CD4-positive, alpha-beta T cell (primary cell): ENCODE measurements at regions not wholly inside any gene's neighbourhood (a gene's known extent, or its start where the extent isn't known, plus 50 kb on each side); places are given as distances from the start of the nearest gene placed in this dataset.

ENCODE experiments used
- ATAC-seq: fragments of 200-7000 bp; cut with Tn5 transposase; one replicate; pipeline ENCODE4 v1.10.0; 2022; ENCODE audit warnings: mild to moderate bottlenecking; ENCODE audit not compliant: poor library complexity
- CTCF ChIA-PET: fragments of 350-600 bp; sonication (Branson Sonifier 250); formaldehyde crosslinking; loops from one replicate; lab custom pipeline; 2021; ENCODE audit warnings: antibody characterized with exemption, inconsistent platforms; lab: Charles Lee
- POLR2A ChIA-PET: fragments of 350-600 bp; sonication (Branson Sonifier 250); formaldehyde crosslinking; loops from one replicate; lab custom pipeline; 2021; ENCODE audit warnings: antibody characterized with exemption, inconsistent platforms; lab: Charles Lee
- DNase-seq, 14 experiments: peaks; one replicate each; pipeline ENCODE4 v3.0.0-alpha.2; 2013 to 2020; ENCODE audit warnings: mixed read lengths in 2 of 14
- H3K27ac ChIP-seq, 2 donors: one replicate each; pipeline versions ENCODE4 v1.5.1 to v1.7.0; 2013; ENCODE audit warnings: low read length in 2 of 2, low read depth in 1 of 2, mild to moderate bottlenecking in 1 of 2
- H3K27me3 ChIP-seq, 2 experiments: 1 replicate in 1 of 2; 2 replicates in 1 of 2; pipeline versions ENCODE4 v1.6.1 to v1.7.0; 2013; ENCODE audit warnings: low read length in 2 of 2, control low read depth in 1 of 2, mild to moderate bottlenecking in 1 of 2, moderate library complexity in 1 of 2; ENCODE audit not compliant: insufficient read depth in 2 of 2, control insufficient read depth in 1 of 2
- H3K36me3 ChIP-seq: one replicate; pipeline ENCODE4 v1.6.1; 2013; ENCODE audit warnings: low read length, control low read depth; ENCODE audit not compliant: insufficient read depth
- H3K4me1 ChIP-seq: one replicate; pipeline ENCODE4 v1.6.1; 2013; ENCODE audit warnings: low read length, control low read depth; ENCODE audit not compliant: insufficient read depth
- H3K4me3 ChIP-seq: one replicate; pipeline ENCODE4 v1.5.1; 2013; ENCODE audit warnings: mild to moderate bottlenecking, low read length, moderate library complexity
- H3K9me3 ChIP-seq, 2 experiments: 1 replicate in 1 of 2; 2 replicates in 1 of 2; pipeline versions ENCODE4 v1.6.1 to v1.7.0; 2013; ENCODE audit warnings: low read length in 2 of 2, mild to moderate bottlenecking in 2 of 2, control low read depth in 1 of 2, moderate library complexity in 1 of 2; ENCODE audit not compliant: control insufficient read depth in 1 of 2, insufficient read depth in 1 of 2
- H3K27ac Mint-ChIP-seq: one replicate; pipeline ENCODE4 v1.8.0; 2020; ENCODE audit warnings: mixed read lengths
- H3K27me3 Mint-ChIP-seq: one replicate; pipeline ENCODE4 v1.8.0; 2021; ENCODE audit warnings: mixed read lengths
- H3K36me3 Mint-ChIP-seq: one replicate; pipeline ENCODE4 v1.8.0; 2021; ENCODE audit warnings: low read depth, mixed read lengths
- H3K4me1 Mint-ChIP-seq: one replicate; pipeline ENCODE4 v1.8.0; 2021; ENCODE audit warnings: low read depth, mixed read lengths
- H3K4me3 Mint-ChIP-seq: one replicate; pipeline ENCODE4 v1.8.0; 2020; ENCODE audit warnings: mild to moderate bottlenecking, mixed read lengths
- H3K9me3 Mint-ChIP-seq: one replicate; pipeline ENCODE4 v1.8.0; 2020; ENCODE audit warnings: mixed read lengths
- intact Hi-C, 2 experiments: fragments of 100-400 bp; cut with DNase I in 1 of 2; cut with micrococcal nuclease in 1 of 2; formaldehyde crosslinking; loops; one replicate each; pipeline versions ENCODE4 v1.15.1 to v1.9.0; 2023 to 2025; cut with DNase I, micrococcal nuclease
- TF ChIP-seq, protein P1 (sequence below): fragments of 200-600 bp; IDR thresholded peaks from one replicate; pipeline ENCODE4 v1.8.0; 2022; ENCODE audit warnings: antibody characterized with exemption, mild to moderate bottlenecking

DNA sequence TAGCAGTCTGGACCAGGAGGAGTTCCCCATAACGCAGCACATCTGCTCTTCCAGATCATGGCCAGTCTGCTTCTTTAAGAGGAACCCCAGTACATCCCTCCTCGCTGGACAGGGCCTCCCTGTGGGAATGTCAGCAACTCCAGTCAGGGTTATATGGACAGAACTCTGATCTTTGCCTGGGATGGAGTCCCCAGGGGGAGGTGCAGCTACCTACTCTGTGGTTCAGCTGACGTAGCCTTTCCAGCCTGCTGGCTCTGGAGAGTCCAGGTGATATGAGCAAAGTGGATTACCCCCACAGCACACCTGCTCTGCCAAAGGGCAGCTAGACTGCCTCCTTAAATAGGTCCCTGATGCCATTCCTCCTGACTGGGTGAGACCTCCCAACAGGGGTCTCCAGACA, 417.1 kb upstream of the EPHA3 start:
- peaks cover 0 to 11% of the 10 kb centered on the region in 2 experiments for H3K9me3 ChIP-seq
- H3K27me3 ChIP-seq = no peaks in the 10 kb centered on the region
- ATAC-seq (no peak), DNase-seq (no peak)
- ChIA-PET POLR2A (no interaction called here), CTCF (no interaction called here)
- TF ChIP-seq, protein P1, sequence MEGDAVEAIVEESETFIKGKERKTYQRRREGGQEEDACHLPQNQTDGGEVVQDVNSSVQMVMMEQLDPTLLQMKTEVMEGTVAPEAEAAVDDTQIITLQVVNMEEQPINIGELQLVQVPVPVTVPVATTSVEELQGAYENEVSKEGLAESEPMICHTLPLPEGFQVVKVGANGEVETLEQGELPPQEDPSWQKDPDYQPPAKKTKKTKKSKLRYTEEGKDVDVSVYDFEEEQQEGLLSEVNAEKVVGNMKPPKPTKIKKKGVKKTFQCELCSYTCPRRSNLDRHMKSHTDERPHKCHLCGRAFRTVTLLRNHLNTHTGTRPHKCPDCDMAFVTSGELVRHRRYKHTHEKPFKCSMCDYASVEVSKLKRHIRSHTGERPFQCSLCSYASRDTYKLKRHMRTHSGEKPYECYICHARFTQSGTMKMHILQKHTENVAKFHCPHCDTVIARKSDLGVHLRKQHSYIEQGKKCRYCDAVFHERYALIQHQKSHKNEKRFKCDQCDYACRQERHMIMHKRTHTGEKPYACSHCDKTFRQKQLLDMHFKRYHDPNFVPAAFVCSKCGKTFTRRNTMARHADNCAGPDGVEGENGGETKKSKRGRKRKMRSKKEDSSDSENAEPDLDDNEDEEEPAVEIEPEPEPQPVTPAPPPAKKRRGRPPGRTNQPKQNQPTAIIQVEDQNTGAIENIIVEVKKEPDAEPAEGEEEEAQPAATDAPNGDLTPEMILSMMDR = no peak
- H3K36me3 Mint-ChIP-seq = no peaks in the 10 kb centered on the region
- H3K4me1 Mint-ChIP-seq = no peaks in the 10 kb centered on the region
- H3K9me3 Mint-ChIP-seq = peaks cover 3% of the 10 kb centered on the region
- no peaks in the 10 kb centered on the region for H3K4me1 ChIP-seq
- intact Hi-C loops = no loop called here
- H3K4me3 ChIP-seq = no peak overlapping the region
- no peak overlapping the region for H3K27ac ChIP-seq
- H3K36me3 ChIP-seq = no peaks in the 10 kb centered on the region
- no peak overlapping the region for H3K27ac Mint-ChIP-seq
- H3K27me3 Mint-ChIP-seq = no peaks in the 10 kb centered on the region
- no peak overlapping the region for H3K4me3 Mint-ChIP-seq

DNA sequence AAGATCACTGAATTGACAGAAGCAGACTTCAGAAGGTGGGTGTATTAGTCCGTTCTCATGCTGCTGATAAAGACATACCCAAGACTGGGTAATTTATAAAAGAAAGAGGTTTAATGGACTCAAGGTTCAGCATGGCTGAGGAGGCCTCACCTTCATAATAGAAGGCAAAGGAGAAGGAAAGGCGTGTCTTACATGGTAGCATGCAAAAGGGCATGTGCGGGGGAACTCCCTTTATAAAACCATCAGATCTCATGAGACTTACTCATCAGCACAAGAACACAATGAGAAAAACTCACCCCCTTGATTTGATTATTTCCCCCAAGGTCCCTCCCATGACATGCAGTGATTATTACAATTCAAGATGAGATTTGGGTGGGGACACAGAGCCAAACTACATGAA, 416.3 kb upstream of the EPHA3 start:
- H3K9me3 ChIP-seq = peaks cover 0 to 11% of the 10 kb centered on the region in 2 experiments
- no peaks in the 10 kb centered on the region for H3K4me1 ChIP-seq
- intact Hi-C loops = no loop called here
- TF ChIP-seq, protein P1 = no peak
- no peak overlapping the region for H3K27ac Mint-ChIP-seq
- no peaks in the 10 kb centered on the region for H3K36me3 ChIP-seq
- peaks cover 3% of the 10 kb centered on the region for H3K9me3 Mint-ChIP-seq
- POLR2A ChIA-PET = no interaction called here
- H3K27me3 ChIP-seq = no peaks in the 10 kb centered on the region
- H3K36me3 Mint-ChIP-seq = no peaks in the 10 kb centered on the region
- H3K4me3 Mint-ChIP-seq = no peak overlapping the region
- no peak for ATAC-seq
- CTCF ChIA-PET = no interaction called here
- no peak overlapping the region for H3K4me3 ChIP-seq
- H3K4me1 Mint-ChIP-seq = no peaks in the 10 kb centered on the region
- H3K27me3 Mint-ChIP-seq = no peaks in the 10 kb centered on the region
- no peak overlapping the region for H3K27ac ChIP-seq
- DNase-seq = no peak

DNA sequence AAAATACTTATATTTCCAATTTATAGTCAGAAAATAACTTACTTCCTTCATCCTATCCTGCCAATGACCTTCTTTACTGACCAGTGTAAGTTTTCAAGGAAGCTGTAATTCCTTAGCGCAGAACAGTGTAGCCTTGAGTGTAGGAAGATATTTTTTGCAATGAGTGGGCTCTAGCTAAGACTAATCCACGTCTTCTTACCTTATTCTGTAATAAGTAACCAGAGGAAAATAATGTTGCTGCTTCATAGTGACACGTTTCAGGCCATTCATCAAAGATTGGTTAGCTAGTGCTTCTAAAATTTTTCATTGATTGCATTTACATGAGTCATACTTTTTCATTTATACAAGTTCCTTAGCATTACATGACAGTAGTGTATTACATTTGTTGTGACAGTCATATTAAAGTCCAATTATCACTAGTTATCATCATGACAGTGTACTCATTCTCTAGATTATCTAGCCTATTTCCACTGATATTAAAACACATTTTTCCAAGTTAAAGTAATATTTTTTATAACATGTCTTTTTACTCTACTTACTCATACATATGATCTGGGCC, 403.8 kb upstream of the EPHA3 start:
- H3K27ac Mint-ChIP-seq = no peak overlapping the region
- H3K36me3 Mint-ChIP-seq = no peaks in the 10 kb centered on the region
- no peak overlapping the region for H3K4me3 Mint-ChIP-seq
- ChIA-PET CTCF (no interaction called here), POLR2A (no interaction called here)
- peaks cover under 1% of the 10 kb centered on the region for H3K9me3 Mint-ChIP-seq
- H3K36me3 ChIP-seq = no peaks in the 10 kb centered on the region
- TF ChIP-seq, protein P1 = no peak
- H3K4me3 ChIP-seq = no peak overlapping the region
- no peaks in the 10 kb centered on the region for H3K9me3 ChIP-seq
- H3K4me1 Mint-ChIP-seq = no peaks in the 10 kb centered on the region
- no peaks in the 10 kb centered on the region for H3K27me3 Mint-ChIP-seq
- DNase-seq (no peak), ATAC-seq (no peak)
- H3K27me3 ChIP-seq = no peaks in the 10 kb centered on the region
- H3K27ac ChIP-seq = no peak overlapping the region
- H3K4me1 ChIP-seq = no peaks in the 10 kb centered on the region
- intact Hi-C loops = no loop called here
